ENCODE measurements at regions not wholly inside any gene's neighbourhood (a gene's known extent, or its start where the extent isn't known, plus 50 kb on each side); places are given as distances from the start of the nearest gene placed in this dataset.

DNA sequence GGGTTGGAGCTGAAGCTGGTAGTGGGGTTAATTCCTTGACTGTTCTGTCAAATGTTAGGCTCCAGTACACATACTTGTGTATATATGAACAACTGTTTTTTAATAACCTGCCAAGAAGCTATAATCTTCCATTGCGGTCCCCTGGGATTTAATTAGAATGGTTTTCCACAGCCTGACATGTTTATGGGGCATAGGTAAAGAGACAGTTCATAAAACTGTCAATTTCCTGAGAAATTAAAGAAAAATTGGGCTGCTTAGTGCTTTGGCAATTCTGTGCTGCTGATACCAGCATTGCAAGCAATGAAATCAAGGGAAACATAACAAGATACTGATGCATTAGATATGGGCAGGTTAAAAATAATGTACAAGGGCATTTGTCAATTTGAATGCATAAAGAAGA, 314.1 kb upstream of the SLC35B3 start:
- no peak for DNase-seq (ENCODE audit: low read depth)

DNA sequence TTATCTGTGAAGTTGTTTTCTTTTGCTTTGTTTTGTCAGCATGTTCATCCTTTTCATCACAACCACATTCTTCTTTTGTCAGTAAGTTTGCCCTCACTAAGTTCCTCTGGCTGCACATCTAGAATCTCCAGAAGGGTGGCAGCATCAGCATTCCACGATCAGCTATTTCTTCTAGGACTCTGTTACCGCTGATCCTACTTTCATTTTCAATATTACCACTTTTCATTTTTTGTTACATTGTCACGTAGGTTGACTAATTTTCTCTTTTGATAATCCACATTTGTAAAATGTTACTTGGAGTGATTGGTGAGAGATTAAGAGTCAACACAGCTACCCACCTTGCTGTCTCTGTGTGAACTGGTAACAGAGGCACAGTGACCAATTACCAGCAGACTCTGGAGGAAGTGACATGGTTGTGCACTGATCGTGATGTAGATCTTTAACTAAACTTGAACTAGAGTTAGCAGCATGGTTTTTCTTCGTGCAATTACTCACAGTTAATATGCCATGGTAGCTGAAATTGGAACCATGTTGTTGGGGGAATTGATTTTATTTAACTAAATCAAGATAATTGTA, 307.9 kb upstream of the SLC35B3 start:
- DNase-seq (ENCODE audit: low read depth), result no peak

DNA sequence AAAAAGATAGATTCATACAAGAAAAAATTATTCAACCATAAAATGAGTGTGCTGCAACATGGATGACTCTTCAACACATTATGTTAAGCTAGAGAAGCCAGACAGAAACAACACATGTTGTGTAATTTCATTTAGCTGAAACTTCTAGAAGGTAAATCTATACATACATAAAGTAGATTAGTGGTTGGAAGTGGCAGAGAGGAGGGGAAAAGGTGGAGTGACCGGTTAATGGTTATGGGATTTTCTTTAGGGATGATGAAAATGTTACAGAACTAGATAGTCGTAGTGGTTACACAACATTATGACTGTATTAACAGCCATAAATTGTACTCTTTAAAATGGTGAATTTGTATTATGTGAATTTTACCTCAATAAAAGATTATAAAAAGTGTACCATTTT, 304.1 kb upstream of the SLC35B3 start:
- no peak for DNase-seq (ENCODE audit: low read depth)

DNA sequence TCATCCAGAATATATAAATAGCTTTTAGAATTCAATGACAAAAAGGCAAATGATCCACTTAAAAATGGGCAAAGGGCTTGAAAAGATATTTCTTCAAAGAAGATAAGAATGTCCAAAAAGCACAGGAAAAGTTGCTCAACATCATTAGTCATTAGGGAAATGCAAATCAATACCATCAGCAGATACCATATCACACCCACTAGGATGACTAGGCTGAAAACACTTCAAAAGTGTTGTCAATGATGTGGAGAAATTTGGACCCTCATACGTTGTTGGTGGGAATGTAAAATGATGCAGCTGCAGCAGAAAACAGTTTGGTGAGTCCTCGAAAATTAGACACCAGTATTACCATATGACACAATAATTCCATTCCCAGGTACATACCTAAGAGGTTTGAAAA, 303.6 kb upstream of the SLC35B3 start:
- no peak for DNase-seq (ENCODE audit: low read depth)

DNA sequence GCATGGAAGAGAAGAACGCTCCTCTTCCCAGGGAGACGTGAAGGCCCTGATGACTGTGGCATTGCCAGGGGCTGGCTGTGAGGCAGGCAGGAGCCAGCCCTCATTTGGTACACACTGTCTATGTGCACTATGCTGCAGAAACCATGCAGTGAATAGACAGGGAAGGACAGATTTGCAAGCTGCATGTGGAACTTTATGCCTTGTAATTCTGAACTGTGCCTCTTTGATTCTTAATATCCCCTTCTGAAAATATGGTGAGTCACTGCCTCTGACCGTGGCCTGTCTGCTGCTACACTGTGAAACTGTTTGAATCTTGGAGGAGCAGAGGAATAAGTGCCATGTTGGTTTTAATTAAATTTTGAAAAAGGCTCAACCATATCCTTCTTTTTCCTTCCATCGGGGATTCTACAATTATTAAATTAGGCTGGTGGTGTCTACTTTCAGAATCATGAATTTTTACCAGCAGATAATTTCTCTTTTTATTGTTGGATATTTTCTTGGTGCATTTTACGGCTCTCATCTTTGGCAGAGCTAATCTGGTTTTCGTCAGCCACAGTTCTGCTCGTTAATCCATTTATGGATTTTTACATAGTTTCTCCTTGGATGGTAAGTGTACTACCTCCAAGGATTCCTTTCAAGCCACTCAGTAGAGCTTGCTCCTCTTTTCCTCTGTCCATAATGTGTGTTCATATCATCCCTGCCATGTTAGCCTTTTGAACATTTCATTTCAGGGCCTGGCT, 301.0 kb upstream of the SLC35B3 start:
- DNase-seq (ENCODE audit: low read depth), result peak; percentile 1

DNA sequence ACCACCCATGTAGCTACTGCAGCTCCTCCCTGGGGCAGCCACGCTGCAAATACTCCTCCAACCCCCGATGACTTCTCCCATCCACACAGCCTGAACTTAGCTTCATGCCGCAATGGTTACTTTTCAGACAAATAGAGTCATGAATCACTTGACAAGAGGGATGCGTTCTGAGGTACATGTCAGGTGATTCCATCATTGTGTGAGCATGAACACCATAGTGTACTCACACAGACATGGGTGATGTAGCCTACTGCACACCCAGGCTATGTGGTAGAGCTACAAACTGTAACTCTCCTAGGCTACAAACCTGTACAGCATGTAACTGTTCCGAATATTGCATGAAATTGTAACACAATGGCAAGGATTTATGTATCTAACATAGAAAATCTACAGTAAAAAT, 298.5 kb upstream of the SLC35B3 start:
- no peak for DNase-seq (ENCODE audit: low read depth)

DNA sequence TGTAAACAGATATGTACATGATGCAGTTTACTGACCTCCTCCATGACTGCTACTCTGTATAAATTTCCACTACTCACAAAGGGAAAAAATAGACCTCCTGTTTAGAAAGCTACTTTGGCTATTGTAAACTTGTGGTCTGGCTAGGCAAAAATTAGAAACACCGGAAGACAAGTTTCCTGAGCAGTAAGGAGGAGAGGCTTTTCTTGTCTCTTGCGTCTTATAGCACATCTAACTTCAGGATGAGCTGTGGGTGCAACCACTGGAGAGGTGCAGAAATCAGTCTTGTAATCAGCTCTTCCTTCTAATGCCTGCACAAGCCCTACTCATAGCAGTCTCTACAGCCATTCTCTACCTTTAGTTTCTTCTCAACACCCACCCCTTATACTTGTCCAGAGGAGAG, 296.5 kb upstream of the SLC35B3 start:
- no peak for DNase-seq (ENCODE audit: low read depth)

DNA sequence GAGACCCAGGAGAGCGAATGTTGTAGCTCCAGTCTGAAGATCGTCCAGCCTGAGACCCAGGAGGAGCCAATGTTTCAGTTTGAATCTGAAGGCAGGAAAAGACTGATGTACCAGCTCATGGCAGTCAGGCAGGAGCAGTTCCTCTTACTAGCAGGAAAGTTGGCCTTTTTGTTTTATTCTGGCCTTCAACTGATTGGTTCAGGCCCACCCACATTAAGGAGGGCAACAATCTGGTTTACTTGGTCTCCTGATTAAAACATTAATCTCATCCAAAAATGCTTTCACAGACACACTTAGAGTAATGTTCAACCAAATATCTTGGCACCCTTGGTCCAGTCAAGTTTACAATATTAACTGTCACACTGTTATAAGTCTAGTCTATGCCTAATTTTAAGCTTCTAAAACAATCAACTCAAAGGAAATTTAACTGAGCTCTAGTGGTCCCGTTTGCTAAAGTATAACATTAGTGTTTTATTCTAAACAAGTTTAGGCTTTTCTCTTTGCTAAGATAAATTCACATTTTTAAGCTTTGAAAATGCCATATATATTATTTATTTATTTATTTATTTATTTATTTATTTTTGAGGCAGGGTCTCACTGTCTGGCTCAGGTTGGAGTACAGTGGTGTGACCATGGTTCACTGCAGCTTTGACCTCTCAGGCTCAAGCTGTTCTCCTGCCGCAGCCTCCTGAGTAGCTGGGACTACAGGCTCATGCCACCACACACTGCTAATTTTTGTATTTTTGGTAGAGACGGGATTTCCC, 275.5 kb upstream of the SLC35B3 start:
- no peak for DNase-seq (ENCODE audit: low read depth)

DNA sequence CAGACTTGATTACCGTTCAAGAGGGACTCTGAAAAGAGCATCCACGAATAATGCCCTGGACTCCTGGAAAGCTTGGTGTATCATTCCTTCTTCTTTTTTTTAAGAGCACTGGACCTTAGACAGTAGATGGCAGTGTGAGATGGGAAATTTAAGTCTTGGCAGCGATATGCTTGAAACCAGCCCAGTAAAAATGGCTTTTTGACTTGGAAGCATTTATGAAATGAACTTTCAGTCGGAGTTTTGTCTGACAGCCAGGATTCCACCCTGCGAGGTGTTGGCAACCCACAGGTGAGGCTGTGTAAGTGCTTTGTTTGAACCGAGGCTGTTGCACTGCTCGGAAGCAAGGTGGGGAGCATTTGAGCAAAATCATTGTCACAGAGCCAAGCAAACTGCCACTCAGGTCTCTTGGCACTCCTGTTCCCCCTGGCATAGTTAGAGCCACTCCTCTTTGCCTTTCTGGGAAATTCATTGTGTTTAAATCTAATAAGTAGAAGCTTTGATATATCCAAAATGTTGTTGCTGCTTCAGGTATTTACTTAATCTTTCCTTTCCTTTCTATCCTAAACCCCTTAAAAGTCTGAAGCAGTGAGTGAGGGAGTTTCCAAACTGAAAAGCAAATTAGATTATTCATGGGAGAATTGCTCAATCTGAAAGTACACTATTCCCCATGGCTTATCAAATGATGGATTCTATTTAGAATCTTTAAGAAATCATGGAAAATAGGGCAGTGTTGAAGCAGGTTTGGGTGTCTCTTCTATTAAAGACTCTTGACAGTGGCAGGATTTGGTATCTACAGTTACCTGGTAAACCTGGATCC, 272.8 kb upstream of the SLC35B3 start:
- peak; percentile 46 for DNase-seq (ENCODE audit: low read depth)

DNA sequence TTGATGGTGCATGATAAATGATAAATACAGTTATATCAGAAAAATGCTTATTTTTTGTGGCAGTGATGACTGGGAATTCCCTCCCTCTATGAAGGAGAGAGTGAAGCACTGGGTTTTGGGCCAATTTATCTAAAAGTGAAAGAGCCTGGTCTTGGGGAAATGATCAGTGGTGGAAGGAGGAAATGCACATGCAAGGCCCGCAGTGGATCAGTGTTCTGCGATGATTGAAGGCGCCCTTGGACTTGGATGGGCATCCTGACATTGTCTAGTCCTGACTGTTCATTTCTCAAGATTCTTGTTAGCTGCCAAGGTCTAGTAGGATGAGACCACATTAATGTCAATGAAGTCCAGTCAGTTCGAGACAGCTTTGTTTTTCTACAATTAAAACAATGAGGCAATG, 272.0 kb upstream of the SLC35B3 start:
- no peak for DNase-seq (ENCODE audit: low read depth)

DNA sequence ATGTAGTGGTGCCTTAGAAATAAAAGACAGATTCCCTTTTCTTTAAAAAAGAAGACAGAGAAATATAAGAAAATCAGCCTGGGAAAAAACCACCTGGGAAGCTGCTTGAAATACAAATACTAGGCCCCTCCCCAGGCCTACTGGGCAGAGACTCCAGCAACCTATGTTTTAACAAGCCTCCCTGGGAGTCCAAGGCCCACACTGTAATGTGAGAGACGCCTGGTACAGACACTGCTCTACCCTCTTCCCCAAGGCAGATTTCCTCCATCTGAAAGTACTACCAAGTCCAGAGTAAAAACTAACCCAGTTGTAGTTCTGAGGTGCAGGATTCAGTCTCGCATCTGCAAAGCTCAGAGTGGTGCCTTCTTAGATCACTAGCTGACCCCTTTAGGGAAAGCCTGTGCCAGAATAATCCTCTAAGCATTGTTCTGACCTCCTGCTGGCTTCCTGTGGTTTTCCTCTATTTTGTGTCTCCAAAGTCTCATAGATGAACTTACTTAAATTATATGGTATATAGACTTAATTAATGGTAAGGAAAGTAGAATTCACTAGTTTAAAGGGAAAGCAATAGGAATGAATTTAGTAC, 270.2 kb upstream of the SLC35B3 start:
- no peak for DNase-seq (ENCODE audit: low read depth)

DNA sequence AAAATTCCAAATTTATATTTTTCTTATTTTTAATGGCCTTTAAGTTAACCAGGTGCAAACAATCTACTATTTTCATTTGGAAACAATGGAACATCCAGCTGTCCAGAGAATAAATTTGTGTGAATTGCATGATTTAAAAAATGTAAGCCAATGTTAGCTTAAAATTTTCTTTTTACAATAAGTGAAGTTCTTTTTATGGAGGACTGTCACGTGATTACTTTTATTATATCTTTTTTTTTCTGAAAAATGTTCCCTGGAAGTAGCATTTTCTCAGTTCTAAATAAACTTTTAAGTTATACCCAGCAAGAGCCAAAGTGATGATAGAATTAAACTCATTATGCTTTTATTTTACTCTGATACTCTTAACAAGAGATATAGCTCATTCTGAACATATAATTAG, 267.7 kb upstream of the SLC35B3 start:
- no peak for DNase-seq (ENCODE audit: low read depth)

DNA sequence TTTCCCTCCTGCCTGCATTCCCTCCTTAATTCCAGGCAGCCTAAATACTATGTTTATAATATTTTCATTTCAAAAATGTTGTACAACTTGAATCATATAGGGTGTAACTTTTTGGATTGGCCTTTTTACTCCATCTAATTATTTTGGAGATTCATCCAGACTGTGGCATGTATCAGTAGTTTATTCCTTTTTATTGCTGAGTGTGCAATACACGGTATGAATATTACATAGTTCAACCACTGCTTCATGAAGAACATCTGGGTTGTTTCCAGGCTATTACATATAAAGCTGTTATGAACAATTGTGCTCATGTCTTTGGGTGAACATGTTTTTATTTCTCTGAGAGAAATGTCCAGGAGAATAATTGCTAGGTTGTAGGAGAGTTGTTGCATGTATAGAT, 253.5 kb upstream of the SLC35B3 start:
- DNase-seq (ENCODE audit: low read depth), result no peak

DNA sequence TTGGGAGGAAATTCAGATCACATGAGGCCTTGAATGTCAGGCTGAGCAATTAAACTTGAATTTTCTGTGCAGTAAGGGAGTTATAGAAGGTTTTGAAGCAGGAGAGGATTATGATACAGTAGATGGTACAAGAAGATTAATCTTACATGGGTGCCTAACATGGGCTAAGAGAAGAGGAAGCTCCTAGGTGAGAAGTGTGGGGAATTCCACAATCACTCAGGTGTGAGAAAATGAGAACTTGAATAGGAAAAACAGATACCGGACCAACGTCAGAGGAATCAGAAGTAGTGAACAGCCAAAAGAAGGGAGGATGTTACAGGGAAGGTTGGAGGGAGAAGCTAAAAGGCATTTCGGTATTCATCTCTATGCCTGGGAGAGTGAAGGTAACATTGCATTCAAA, 250.7 kb upstream of the SLC35B3 start:
- DNase-seq (ENCODE audit: low read depth), result no peak

DNA sequence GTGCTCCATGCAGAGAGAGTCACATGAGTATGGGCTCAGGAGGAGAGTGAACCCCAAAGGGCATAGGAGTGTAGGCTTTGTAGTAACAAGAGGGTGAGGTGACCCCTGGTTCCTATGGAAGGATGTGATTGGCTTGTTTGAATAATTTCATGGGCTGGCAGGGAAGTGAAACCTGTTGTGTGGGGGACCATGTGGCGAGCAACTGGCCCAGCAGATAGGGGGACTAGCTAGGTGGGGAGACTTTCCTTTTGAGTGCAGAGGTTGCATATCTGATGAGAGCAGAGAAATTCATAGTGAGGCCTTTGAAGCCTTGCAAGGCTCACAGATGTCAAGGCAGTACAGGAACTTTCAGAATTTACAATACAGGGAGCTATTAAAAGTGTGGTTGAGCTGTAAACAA, 247.9 kb upstream of the SLC35B3 start:
- DNase-seq (ENCODE audit: low read depth), result no peak

DNA sequence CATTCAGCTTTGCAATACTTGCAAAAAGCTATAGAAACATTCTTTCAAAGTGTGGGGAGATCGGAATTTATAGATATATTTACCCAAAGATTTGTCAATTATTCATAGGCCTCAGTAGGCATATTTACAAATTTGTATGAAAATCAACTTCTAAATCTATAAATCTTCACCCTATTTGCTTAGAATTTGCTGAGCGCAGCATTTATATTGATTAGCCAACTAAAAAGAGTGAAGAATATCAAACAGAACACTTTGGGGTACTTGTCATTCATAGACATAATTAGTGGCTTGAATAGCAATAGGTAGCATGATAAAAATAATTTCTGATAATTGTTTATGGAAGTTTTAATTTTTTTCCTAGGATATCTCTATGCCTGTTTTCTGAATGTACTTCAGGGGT, 244.5 kb upstream of the SLC35B3 start:
- no peak for DNase-seq (ENCODE audit: low read depth)

DNA sequence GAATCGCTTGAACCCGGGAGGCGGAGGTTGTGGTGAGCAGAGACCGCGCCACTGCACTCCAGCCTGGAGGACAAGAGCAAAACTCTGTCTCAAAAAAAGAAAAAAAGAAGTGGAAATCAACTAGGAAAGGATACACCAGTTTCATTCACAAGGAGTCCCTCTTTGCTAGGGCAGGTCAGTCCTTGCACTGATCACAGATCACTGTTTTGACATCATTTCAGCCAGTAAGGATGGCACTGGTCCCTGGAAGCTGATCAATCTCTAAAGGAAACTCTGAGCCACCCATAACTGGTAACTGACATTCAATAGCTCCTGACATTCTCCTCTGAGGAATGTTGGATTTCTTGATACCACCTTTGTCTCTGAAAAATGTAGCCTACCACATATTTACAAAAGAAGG, 243.1 kb upstream of the SLC35B3 start:
- no peak for DNase-seq (ENCODE audit: low read depth)

DNA sequence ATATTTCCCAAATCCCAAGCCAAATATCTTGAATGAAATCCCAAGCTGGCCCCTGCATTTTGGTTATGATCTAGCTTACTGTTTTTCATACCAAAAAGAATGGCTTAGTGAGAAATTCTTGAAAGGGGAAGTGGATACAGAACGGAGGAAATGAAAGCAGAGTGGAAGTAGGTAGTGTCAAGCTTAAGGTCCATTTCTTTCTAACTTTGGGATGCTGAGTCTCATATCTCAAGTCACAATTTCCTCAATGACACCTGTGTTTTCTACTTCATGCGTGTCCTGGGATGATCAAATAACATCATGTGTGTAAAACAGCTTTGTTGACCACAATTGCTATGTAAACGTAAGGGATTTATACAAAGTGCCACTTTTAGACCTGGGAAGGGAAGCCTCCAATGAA, 238.8 kb upstream of the SLC35B3 start:
- no peak for DNase-seq (ENCODE audit: low read depth)

DNA sequence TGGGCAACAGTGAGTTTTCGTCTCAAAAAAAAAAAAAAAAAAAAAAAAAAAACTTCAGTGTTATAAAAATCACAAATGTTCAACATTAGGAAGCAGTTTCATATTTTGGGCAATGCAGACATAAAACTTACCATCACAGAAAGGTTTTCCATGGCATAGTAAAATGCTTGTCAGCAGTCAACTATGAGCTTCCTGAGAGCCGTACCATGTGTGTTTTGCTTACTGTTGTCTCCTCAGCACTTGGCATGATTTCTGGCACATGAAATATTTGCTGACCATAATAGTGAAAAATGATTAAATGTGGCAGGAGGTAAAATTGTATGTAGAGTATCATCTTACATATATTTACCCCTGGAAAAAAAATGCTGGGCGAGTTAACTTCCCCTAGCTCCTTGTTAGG, 237.5 kb upstream of the SLC35B3 start:
- no peak for DNase-seq (ENCODE audit: low read depth)

DNA sequence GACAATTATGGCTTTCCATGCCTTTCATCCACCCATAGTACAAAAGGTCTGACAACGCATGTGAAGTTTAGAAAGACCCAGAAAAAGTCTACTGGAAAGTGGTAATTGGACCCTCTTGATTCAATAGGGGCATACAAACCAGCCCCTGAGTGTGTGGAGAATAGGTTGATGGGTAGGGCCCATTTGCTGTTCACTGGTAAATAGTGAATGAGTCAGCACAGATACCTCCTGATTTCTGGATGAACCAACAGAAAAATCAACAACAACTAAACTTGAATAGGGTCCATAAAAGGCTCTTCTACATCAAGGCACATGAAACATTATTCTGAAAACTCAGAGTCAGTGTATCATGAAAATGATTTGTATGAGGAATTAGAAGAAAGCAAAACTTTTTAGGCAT, 235.4 kb upstream of the SLC35B3 start:
- no peak for DNase-seq (ENCODE audit: low read depth)

DNA sequence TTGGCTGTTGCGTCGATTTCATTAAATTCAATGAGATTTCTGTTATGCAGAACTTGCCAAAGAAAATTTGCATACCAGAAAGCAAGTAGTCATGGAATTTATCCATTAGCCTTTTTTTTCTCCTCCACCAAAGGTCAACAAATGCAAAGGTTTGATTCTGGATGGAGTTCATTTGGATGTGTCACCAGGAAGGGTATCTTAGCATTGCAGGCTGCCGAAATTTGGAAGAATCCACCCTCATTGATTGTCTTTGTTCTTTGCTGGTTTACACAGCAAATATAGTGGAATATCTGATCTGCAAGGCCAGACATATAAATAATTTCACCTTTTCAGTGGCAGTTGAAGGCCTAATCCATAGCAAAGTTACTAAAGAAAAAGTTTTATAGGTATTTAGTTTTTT, 229.4 kb upstream of the SLC35B3 start:
- DNase-seq (ENCODE audit: low read depth), result no peak

DNA sequence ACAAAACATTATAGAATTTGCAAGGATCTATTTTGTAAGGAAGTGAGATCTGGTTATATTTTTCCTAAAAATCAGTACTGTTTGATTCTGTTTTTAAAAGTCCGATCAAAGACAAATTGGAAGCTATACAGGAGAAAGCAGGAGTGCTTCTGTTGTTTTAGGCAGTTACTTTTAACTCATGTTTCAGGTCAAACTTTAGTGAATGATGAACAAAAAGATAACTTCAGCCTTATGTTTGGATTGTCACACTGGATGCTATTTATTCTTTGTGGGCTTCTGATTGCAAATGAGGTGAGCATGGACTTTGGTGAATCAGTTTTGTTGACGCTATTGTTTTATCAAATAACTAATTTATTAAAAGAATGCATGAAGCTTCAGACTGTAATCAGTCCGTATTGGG, 228.7 kb upstream of the SLC35B3 start:
- DNase-seq (ENCODE audit: low read depth), result no peak

Data from iris pigment epithelial cell (primary cell).